GM12874 (cell line): ENCODE measurements at regions not wholly inside any gene's neighbourhood (a gene's known extent, or its start where the extent isn't known, plus 50 kb on each side); places are given as distances from the start of the nearest gene placed in this dataset.

Experiments used
- TF ChIP-seq, protein P1 (sequence below): IDR thresholded peaks from 2 replicates; pipeline ENCODE4 v1.5.1; 2011; ENCODE audit warnings: low read depth, mild to moderate bottlenecking, control low read depth, low read length, moderate library complexity; ENCODE audit not compliant: insufficient read depth

GRCh38 chr9:113708821-113709713 lies 167.0 kb upstream of the ZNF618 start:
- TF ChIP-seq, protein P1, sequence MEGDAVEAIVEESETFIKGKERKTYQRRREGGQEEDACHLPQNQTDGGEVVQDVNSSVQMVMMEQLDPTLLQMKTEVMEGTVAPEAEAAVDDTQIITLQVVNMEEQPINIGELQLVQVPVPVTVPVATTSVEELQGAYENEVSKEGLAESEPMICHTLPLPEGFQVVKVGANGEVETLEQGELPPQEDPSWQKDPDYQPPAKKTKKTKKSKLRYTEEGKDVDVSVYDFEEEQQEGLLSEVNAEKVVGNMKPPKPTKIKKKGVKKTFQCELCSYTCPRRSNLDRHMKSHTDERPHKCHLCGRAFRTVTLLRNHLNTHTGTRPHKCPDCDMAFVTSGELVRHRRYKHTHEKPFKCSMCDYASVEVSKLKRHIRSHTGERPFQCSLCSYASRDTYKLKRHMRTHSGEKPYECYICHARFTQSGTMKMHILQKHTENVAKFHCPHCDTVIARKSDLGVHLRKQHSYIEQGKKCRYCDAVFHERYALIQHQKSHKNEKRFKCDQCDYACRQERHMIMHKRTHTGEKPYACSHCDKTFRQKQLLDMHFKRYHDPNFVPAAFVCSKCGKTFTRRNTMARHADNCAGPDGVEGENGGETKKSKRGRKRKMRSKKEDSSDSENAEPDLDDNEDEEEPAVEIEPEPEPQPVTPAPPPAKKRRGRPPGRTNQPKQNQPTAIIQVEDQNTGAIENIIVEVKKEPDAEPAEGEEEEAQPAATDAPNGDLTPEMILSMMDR, result no peak

GRCh38 chr9:113709721-113710120 lies 166.4 kb upstream of the ZNF618 start:
- TF ChIP-seq, protein P1, result no peak

- TF ChIP-seq, protein P1, result no peak
Observed at GRCh38 chr9:113711251-113711650, 164.9 kb upstream of the ZNF618 start.

GRCh38 chr9:113712053-113712452 lies 164.1 kb upstream of the ZNF618 start:
- TF ChIP-seq, protein P1, result no peak

- TF ChIP-seq, protein P1, result no peak
Observed at GRCh38 chr9:113715086-113715485, 161.0 kb upstream of the ZNF618 start.

GRCh38 chr9:113719919-113720318 lies 156.2 kb upstream of the ZNF618 start:
- TF ChIP-seq, protein P1, result no peak

GRCh38 chr9:113720495-113720894 lies 155.6 kb upstream of the ZNF618 start:
- TF ChIP-seq, protein P1, result no peak
